B cell (primary cell): ENCODE measurements at regions not wholly inside any gene's neighbourhood (a gene's known extent, or its start where the extent isn't known, plus 50 kb on each side); places are given as distances from the start of the nearest gene placed in this dataset.

Source experiments
- ATAC-seq: fragments of 200-7000 bp; cut with Tn5 transposase; one replicate; pipeline ENCODE4 v1.10.0; 2021; ENCODE audit warnings: low read depth, mild to moderate bottlenecking, moderate number of reproducible peaks, moderate library complexity
- CTCF ChIA-PET: fragments of 350-600 bp; sonication (Branson Sonifier 250); formaldehyde crosslinking; loops from one replicate; lab custom pipeline; 2021; ENCODE audit warnings: antibody characterized with exemption, inconsistent platforms; lab: Charles Lee
- POLR2A ChIA-PET: fragments of 350-600 bp; sonication (Branson Sonifier 250); formaldehyde crosslinking; loops from one replicate; lab custom pipeline; 2021; ENCODE audit warnings: antibody characterized with exemption; lab: Charles Lee
- DNase-seq: peaks from one replicate; pipeline ENCODE4 v3.0.0; 2013
- H2AFZ ChIP-seq: 2 replicates; pipeline ENCODE4 v1.6.1; 2012; ENCODE audit warnings: mild to moderate bottlenecking, low read depth, low read length; ENCODE audit not compliant: insufficient read depth, poor library complexity, severe bottlenecking
- H3K27ac ChIP-seq, 2 donors: 1 replicate in 1 of 2; 2 replicates in 1 of 2; pipeline ENCODE4 v1.5.1; 2012 to 2013; ENCODE audit warnings: low read length in 2 of 2, mild to moderate bottlenecking in 2 of 2, moderate library complexity in 1 of 2
- H3K27me3 ChIP-seq, 4 experiments: fragments of 200-600 bp in 1 of 4; sonication (generic) in 1 of 4; replicated peaks in 1 of 4; 1 replicate in 2 of 4; 2 replicates in 2 of 4; pipeline versions ENCODE4 v1.6.1 to v1.7.0; 2013 to 2016; ENCODE audit warnings: low read length in 3 of 4, mild to moderate bottlenecking in 2 of 4, mixed read lengths in 1 of 4, moderate library complexity in 1 of 4; ENCODE audit not compliant: insufficient read depth in 4 of 4, control insufficient read depth in 3 of 4; ENCODE audit errors: control extremely low read depth in 1 of 4
- H3K36me3 ChIP-seq, 2 experiments: replicated peaks in 1 of 2; 1 replicate in 1 of 2; 2 replicates in 1 of 2; pipeline versions ENCODE4 v1.6.1 to v1.7.1; 2013; ENCODE audit warnings: low read length in 1 of 2; ENCODE audit not compliant: insufficient read depth in 2 of 2, control insufficient read depth in 1 of 2; ENCODE audit errors: control extremely low read depth in 1 of 2, extremely low read depth in 1 of 2
- H3K4me1 ChIP-seq, 2 donors: fragments of 200-600 bp in 1 of 2; sonication (generic) in 1 of 2; 1 replicate in 1 of 2; 2 replicates in 1 of 2; pipeline versions ENCODE4 v1.5.1 to v1.6.1; 2013 to 2017; ENCODE audit warnings: low read length in 2 of 2; ENCODE audit not compliant: control insufficient read depth in 2 of 2, insufficient read depth in 2 of 2
- H3K4me2 ChIP-seq: replicated peaks from 2 replicates; pipeline ENCODE3; 2012; ENCODE audit warnings: mild to moderate bottlenecking, low read depth, low read length; ENCODE audit not compliant: poor library complexity, severe bottlenecking
- H3K4me3 ChIP-seq, 5 experiments: fragments of 200-600 bp in 1 of 5; sonication (generic) in 1 of 5; 1 replicate in 3 of 5; 2 replicates in 2 of 5; pipeline versions ENCODE4 v1.5.1 to v1.7.0; 2011 to 2016; ENCODE audit warnings: low read length in 4 of 5, mild to moderate bottlenecking in 4 of 5, low read depth in 2 of 5, control low read depth in 1 of 5, moderate library complexity in 1 of 5; ENCODE audit not compliant: insufficient read depth in 1 of 5; ENCODE audit errors: control extremely low read depth in 1 of 5, extremely low read depth in 1 of 5
- H3K79me2 ChIP-seq: fragments of 200-600 bp; sonication (generic); one replicate; pipeline ENCODE4 v1.6.0; 2016; ENCODE audit warnings: low read length; ENCODE audit not compliant: control insufficient read depth, insufficient read depth
- H3K9ac ChIP-seq: fragments of 200-600 bp; sonication (generic); 2 replicates; pipeline ENCODE4 v1.6.1; 2017; ENCODE audit warnings: mild to moderate bottlenecking, low read length, moderate library complexity
- H3K9me3 ChIP-seq, 3 donors: one replicate each; pipeline versions ENCODE4 v1.6.1 to v1.7.1; 2013; ENCODE audit warnings: low read length in 2 of 3; ENCODE audit not compliant: control insufficient read depth in 2 of 3, insufficient read depth in 1 of 3; ENCODE audit errors: control extremely low read depth in 1 of 3
- H4K20me1 ChIP-seq: 2 replicates; pipeline ENCODE4 v1.6.0; 2012; ENCODE audit warnings: mild to moderate bottlenecking, low read length; ENCODE audit not compliant: insufficient read depth, control insufficient read depth, poor library complexity, severe bottlenecking
- H3K27ac Mint-ChIP-seq: one replicate; pipeline ENCODE4 v1.8.0; 2021; ENCODE audit warnings: mixed read lengths
- H3K27me3 Mint-ChIP-seq: one replicate; pipeline ENCODE4 v1.8.0; 2021; ENCODE audit warnings: mixed read lengths
- H3K4me1 Mint-ChIP-seq: one replicate; pipeline ENCODE4 v1.8.0; 2021; ENCODE audit warnings: mixed read lengths
- H3K4me3 Mint-ChIP-seq: one replicate; pipeline ENCODE4 v1.8.0; 2021; ENCODE audit warnings: mixed read lengths
- H3K9me3 Mint-ChIP-seq: one replicate; pipeline ENCODE4 v1.8.0; 2022; ENCODE audit warnings: mixed read lengths; ENCODE audit not compliant: insufficient read depth
- EZH2 ChIP-seq: IDR thresholded peaks from 2 replicates; pipeline ENCODE4 v1.6.1; 2012; ENCODE audit warnings: borderline replicate concordance, low read depth, mild to moderate bottlenecking, moderate library complexity, low read length; ENCODE audit not compliant: insufficient read depth, poor library complexity, severe bottlenecking
- WGBS: methylation state at CpG from one replicate; pipeline ENCODE4 v1.1.5; 2013; ENCODE audit warnings: missing lambda C conversion rate; ENCODE audit not compliant: insufficient coverage; 5-methylcytosine and 5-hydroxymethylcytosine counted together
- intact Hi-C: fragments of 100-400 bp; cut with micrococcal nuclease; formaldehyde crosslinking; loops from one replicate; pipeline ENCODE4 v1.10.0; 2022
- TF ChIP-seq, protein P1 (sequence below): fragments of 200-600 bp; IDR thresholded peaks from one replicate; pipeline ENCODE4 v1.8.0; 2022; ENCODE audit warnings: antibody characterized with exemption, mild to moderate bottlenecking

DNA sequence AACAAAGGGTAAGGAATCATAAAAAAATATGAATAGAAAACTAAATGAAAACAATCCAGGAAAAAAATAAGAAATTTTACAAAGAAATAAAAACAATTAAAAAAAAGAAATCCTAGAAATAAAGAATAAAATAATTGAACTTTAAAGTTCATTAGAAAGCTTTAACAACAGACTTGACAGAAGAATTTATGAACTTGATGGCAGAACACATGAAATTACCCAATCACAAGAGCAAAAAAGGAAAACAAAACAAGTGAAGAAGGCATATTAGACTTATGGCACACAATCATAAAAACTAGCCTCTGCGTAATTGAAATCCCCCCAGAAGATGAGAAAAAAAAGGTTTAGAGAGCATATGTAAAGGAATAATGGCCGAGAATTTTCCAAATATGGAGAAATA is 802.5 kb upstream of the B3GALT2 start:
- CTCF ChIA-PET, result no interaction called here
- no peak overlapping the region for H3K9ac ChIP-seq
- H3K4me2 ChIP-seq, result no peak overlapping the region
- Mint-ChIP-seq H3K9me3 (peaks cover 6% of the 10 kb centered on the region), H3K27ac (no peak overlapping the region), H3K4me1 (no peaks in the 10 kb centered on the region), H3K4me3 (no peak overlapping the region), H3K27me3 (no peaks in the 10 kb centered on the region)
- no peak overlapping the region for H3K4me3 ChIP-seq
- no peaks in the 10 kb centered on the region for H3K36me3 ChIP-seq
- no peak overlapping the region for H3K27ac ChIP-seq
- no peak for ATAC-seq
- H3K9me3 ChIP-seq, result peaks cover 0 to 16% (median 5%) of the 10 kb centered on the region in 3 donors
- no peaks in the 10 kb centered on the region for H3K79me2 ChIP-seq
- H4K20me1 ChIP-seq, result no peaks in the 10 kb centered on the region
- POLR2A ChIA-PET, result no interaction called here
- no peak for DNase-seq
- H3K27me3 ChIP-seq, result no peaks in the 10 kb centered on the region
- no peak for TF ChIP-seq EZH2
- TF ChIP-seq, protein P1, sequence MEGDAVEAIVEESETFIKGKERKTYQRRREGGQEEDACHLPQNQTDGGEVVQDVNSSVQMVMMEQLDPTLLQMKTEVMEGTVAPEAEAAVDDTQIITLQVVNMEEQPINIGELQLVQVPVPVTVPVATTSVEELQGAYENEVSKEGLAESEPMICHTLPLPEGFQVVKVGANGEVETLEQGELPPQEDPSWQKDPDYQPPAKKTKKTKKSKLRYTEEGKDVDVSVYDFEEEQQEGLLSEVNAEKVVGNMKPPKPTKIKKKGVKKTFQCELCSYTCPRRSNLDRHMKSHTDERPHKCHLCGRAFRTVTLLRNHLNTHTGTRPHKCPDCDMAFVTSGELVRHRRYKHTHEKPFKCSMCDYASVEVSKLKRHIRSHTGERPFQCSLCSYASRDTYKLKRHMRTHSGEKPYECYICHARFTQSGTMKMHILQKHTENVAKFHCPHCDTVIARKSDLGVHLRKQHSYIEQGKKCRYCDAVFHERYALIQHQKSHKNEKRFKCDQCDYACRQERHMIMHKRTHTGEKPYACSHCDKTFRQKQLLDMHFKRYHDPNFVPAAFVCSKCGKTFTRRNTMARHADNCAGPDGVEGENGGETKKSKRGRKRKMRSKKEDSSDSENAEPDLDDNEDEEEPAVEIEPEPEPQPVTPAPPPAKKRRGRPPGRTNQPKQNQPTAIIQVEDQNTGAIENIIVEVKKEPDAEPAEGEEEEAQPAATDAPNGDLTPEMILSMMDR, result no peak
- H2AFZ ChIP-seq, result no peak overlapping the region
- no CpG with 5 or more reads among the region's 2 CpGs for WGBS
- intact Hi-C loops, result no loop called here
- H3K4me1 ChIP-seq, result no peaks in the 10 kb centered on the region

DNA sequence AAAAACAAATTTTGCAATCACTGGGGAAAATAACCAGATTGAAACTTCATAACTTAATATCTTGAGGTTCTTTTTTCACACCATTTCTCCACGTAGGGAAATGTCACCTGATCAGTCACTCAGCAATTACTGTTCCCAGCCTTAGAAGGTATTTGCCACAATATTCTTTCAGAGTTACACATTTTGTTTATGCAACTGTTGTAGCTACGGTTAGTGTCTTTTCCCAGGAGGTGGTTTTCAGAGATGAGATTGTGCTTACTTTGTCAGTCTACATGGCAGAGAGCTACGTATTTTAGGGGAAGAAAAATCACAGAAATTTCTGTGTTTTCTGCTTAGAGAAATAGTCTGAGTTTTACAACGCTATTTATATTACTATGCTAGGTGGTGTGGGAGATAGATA is 792.8 kb upstream of the B3GALT2 start:
- Mint-ChIP-seq H3K27me3 (no peaks in the 10 kb centered on the region), H3K4me3 (no peak overlapping the region), H3K9me3 (no peaks in the 10 kb centered on the region), H3K27ac (no peak overlapping the region), H3K4me1 (no peaks in the 10 kb centered on the region)
- H3K27ac ChIP-seq, result no peak overlapping the region
- TF ChIP-seq, protein P1, result no peak
- no peak for TF ChIP-seq EZH2
- ChIA-PET CTCF (no interaction called here), POLR2A (no interaction called here)
- no peak overlapping the region for H3K9ac ChIP-seq
- H3K4me1 ChIP-seq, result no peaks in the 10 kb centered on the region
- H3K79me2 ChIP-seq, result no peaks in the 10 kb centered on the region
- no peaks in the 10 kb centered on the region for H3K36me3 ChIP-seq
- H3K4me3 ChIP-seq, result no peak overlapping the region
- no peaks in the 10 kb centered on the region for H3K9me3 ChIP-seq
- no peaks in the 10 kb centered on the region for H3K27me3 ChIP-seq
- no peaks in the 10 kb centered on the region for H4K20me1 ChIP-seq
- WGBS, result 100% methylated on average over 1 of the region's 4 CpGs
- ATAC-seq (no peak), DNase-seq (no peak)
- intact Hi-C loops, result no loop called here
- H2AFZ ChIP-seq, result no peak overlapping the region
- H3K4me2 ChIP-seq, result no peak overlapping the region
